ENCODE measurements at regions not wholly inside any gene's neighbourhood (a gene's known extent, or its start where the extent isn't known, plus 50 kb on each side); places are given as distances from the start of the nearest gene placed in this dataset.

- intact Hi-C loops (cut with DNase I; ENCODE audit: low total_unique reads) = no loop called here
- 74 to 82% methylated on average over 2 of the region's 2 CpGs for WGBS, 2 donors
- no peak for DNase-seq (ENCODE audit: low spot score in 2 of 2)
- TF ChIP-seq POLR2A (IDR thresholded peaks at IDR 0.05) (no peak), CTCF (IDR thresholded peaks at IDR 0.05) (no peak)
- H3K4me3 ChIP-seq (ENCODE audit: low read depth, poor library complexity, severe bottlenecking) = no peak overlapping the region
Measured at GRCh38 chr7:13433946-13434345, 555.5 kb downstream of the ETV1 start.

GRCh38 chr7:13442226-13442625 lies 547.2 kb downstream of the ETV1 start:
- no peak for DNase-seq (ENCODE audit: low spot score in 2 of 2)
- TF ChIP-seq POLR2A (IDR thresholded peaks at IDR 0.05) (no peak), CTCF (IDR thresholded peaks at IDR 0.05) (no peak)
- intact Hi-C loops (cut with DNase I; ENCODE audit: low total_unique reads) = no loop called here
- H3K4me3 ChIP-seq (ENCODE audit: low read depth, poor library complexity, severe bottlenecking) = no peak overlapping the region
- WGBS, 2 donors = 12 to 21% methylated on average over 1 of the region's 1 CpG

- intact Hi-C loops (cut with DNase I; ENCODE audit: low total_unique reads) = no loop called here
- no peak overlapping the region for H3K4me3 ChIP-seq (ENCODE audit: low read depth, poor library complexity, severe bottlenecking)
- DNase-seq (ENCODE audit: low spot score in 2 of 2) = no peak
- 83 to 91% methylated on average over 1 of the region's 1 CpG for WGBS, 2 donors
- no peak for TF ChIP-seq CTCF (IDR thresholded peaks at IDR 0.05)
- TF ChIP-seq POLR2A (IDR thresholded peaks at IDR 0.05) = no peak
Measured at GRCh38 chr7:13447637-13448036, 541.8 kb downstream of the ETV1 start.

- TF ChIP-seq CTCF (IDR thresholded peaks at IDR 0.05) = no peak
- TF ChIP-seq POLR2A (IDR thresholded peaks at IDR 0.05) = no peak
- WGBS, 2 donors = 68 to 69% methylated on average over 4 of the region's 4 CpGs
- H3K4me3 ChIP-seq (ENCODE audit: low read depth, poor library complexity, severe bottlenecking) = no peak overlapping the region
- intact Hi-C loops (cut with DNase I; ENCODE audit: low total_unique reads) = no loop called here
- DNase-seq (ENCODE audit: low spot score in 2 of 2) = no peak
Measured at GRCh38 chr7:13448243-13448642, 541.2 kb downstream of the ETV1 start.

- no peak overlapping the region for H3K4me3 ChIP-seq (ENCODE audit: low read depth, poor library complexity, severe bottlenecking)
- intact Hi-C loops (cut with DNase I; ENCODE audit: low total_unique reads) = no loop called here
- DNase-seq (ENCODE audit: low spot score in 2 of 2) = no peak
- TF ChIP-seq POLR2A (IDR thresholded peaks at IDR 0.05) (no peak), CTCF (IDR thresholded peaks at IDR 0.05) (no peak)
Measured at GRCh38 chr7:13449460-13449859, 540.0 kb downstream of the ETV1 start.

- DNase-seq (ENCODE audit: low spot score in 2 of 2) = no peak
- intact Hi-C loops (cut with DNase I; ENCODE audit: low total_unique reads) = loop anchor here (1.0 kb wide), 1 partner anchor 16 kb away; no protein-coding TSS in a partner anchor
- TF ChIP-seq POLR2A (IDR thresholded peaks at IDR 0.05) = no peak
- no peak for TF ChIP-seq CTCF (IDR thresholded peaks at IDR 0.05)
- 86 to 89% methylated on average over 8 of the region's 8 CpGs for WGBS, 2 donors
- H3K4me3 ChIP-seq (ENCODE audit: low read depth, poor library complexity, severe bottlenecking) = no peak overlapping the region
Measured at GRCh38 chr7:13454916-13455592, 534.4 kb downstream of the ETV1 start.
